ENCODE measurements at regions not wholly inside any gene's neighbourhood (a gene's known extent, or its start where the extent isn't known, plus 50 kb on each side); places are given as distances from the start of the nearest gene placed in this dataset.

DNA sequence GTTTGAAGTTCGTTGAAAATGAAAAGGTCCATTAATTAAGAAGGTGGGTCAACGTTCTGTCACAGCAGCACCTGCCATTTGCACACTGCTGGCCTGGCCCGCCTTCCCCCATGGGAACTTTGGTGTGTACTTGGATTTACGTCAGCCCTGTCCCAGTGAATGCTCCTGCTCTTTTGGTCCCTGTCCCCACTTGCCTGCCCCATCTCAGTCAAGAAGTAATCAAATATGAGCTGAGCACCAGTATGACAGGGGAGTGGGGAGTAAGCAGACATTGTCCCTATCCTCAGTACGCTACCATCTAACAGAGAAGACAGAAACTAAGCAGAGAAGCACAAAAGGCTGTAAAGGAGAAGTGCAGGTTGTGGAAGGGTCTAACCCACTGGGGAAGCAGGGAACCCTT lies 65.1 kb downstream of the SLC4A3 start:
- H3K27ac ChIP-seq = no peak overlapping the region
- TF ChIP-seq ZFX (IDR thresholded peaks at IDR 0.05; ENCODE audit: borderline replicate concordance) = no peak
- TF ChIP-seq, protein P1, sequence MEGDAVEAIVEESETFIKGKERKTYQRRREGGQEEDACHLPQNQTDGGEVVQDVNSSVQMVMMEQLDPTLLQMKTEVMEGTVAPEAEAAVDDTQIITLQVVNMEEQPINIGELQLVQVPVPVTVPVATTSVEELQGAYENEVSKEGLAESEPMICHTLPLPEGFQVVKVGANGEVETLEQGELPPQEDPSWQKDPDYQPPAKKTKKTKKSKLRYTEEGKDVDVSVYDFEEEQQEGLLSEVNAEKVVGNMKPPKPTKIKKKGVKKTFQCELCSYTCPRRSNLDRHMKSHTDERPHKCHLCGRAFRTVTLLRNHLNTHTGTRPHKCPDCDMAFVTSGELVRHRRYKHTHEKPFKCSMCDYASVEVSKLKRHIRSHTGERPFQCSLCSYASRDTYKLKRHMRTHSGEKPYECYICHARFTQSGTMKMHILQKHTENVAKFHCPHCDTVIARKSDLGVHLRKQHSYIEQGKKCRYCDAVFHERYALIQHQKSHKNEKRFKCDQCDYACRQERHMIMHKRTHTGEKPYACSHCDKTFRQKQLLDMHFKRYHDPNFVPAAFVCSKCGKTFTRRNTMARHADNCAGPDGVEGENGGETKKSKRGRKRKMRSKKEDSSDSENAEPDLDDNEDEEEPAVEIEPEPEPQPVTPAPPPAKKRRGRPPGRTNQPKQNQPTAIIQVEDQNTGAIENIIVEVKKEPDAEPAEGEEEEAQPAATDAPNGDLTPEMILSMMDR (IDR thresholded peaks at IDR 0.05) = no peak

DNA sequence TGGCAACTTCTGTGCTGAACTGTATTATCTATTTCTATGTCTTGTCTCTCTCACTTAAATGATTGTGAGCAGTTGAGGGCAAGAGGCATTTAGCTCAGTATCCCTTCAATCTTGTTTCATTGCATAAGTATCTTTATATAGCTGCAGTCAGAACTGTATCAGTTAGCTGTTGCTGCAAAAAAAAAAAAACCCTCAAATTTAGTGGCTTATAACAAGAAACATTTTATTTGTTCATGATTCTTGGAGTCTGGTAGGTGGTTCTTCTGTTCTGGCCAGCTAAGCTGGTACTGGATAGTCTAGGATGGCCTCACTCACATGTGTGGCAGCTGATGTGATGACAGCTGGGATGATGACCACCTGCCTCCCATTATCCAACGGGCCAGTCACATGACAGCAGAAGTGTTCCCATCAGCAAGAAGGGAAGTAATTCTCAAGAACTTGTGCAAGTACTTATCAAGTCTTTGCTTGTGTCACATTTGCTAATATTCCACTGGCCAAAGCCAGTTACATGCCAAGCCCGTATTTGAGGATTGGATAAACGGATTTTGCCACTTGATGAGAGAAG lies 67.8 kb downstream of the SLC4A3 start:
- no peak overlapping the region for H3K27ac ChIP-seq
- no peak for TF ChIP-seq ZFX (IDR thresholded peaks at IDR 0.05; ENCODE audit: borderline replicate concordance)
- TF ChIP-seq, protein P1 (IDR thresholded peaks at IDR 0.05) = no peak

DNA sequence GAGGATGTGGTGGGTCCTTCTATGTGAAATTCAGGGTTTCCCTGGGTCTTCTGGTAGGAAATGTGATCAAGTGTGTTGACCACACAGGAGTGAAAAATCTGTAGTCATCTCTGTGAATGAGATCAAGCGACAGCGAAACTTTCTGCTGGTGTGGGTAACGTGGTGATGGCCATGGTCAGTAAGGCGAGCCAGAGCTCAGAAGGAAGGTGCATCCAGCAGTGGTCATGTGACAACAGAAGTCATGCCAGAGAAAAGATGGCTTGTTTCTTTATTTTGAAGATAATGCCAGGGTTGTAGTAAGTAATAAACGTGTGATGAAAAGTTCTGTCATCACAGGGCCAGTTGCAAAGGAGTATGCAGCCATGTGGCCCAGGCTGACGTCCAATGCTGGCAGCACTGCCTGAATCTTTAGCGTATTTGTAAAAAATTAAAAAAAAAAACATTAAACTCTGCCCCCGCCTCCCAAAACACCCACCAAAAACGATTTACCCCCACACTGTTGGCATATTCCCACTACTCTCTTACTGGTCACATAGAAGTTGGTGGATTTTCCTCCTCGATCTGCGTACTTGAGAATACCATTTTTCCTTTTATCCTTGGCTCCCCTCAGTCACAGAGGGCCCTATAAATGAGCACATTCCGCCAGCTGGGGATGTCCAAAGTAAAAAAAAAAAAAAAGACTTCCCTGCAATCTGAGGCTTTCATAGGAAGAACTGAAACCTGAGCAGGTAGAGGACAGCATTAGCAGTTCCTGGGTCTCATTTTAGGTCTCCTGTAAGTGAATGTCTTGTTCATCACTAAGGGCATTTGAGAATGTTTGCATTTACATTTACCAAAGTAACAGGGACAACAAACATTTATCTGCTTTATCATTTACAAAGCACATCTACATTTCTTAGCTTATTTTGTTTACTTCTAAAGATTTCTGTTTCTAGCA lies 70.6 kb downstream of the SLC4A3 start:
- TF ChIP-seq, protein P1 (IDR thresholded peaks at IDR 0.05) = no peak
- TF ChIP-seq ZFX (IDR thresholded peaks at IDR 0.05; ENCODE audit: borderline replicate concordance) = no peak
- no peak overlapping the region for H3K27ac ChIP-seq

DNA sequence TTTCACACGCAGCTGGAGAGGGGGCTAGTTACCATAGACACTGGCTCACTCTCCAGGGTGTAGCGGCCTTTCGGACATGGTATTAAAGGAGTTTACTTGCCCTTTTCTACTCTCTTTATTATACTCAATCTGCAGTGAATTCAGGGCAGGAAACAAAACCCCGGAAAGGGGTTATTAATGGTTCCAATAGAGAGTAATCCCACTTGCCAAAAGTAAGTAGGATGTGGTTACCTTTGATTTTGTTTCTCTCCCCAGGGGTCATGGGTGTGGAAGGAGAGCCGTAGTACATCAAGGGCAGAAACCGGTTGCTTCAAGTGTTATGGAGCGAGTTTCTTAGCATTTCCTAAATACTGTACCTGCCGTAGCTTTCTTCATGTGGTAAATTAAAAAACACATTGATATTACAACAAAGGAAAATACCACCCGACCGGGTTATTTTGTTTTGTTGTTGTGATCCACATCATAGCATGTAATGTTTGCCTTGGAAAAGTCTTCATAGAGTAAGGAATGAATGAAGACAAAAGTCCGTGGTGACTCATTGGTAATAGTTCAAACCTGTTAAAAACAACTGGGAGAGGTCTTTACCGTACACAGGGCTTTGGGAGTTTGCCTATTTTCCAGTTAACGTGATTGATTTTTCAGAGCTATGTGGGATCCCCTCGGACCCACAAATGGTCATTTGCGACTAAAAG lies 71.5 kb downstream of the SLC4A3 start:
- TF ChIP-seq, protein P1 (IDR thresholded peaks at IDR 0.05) = no peak
- no peak for TF ChIP-seq ZFX (IDR thresholded peaks at IDR 0.05; ENCODE audit: borderline replicate concordance)
- no peak overlapping the region for H3K27ac ChIP-seq

DNA sequence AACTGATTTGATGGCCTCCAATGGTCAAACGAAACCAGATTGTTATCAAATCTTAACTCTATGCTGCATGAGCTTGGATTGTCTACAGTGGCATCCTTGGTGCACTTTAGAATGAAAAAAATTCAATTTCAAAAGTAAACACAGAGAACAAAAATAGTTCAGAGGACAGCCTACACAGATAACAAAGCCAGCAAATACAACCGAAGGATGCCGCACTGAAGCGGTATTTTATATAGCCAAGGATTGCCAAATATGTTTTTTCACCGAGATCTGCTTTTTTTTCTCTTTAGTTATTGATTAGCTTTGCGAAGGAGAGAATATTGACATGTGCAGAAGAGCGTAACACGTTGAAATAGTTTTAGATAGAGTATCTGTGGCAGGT lies 72.0 kb downstream of the SLC4A3 start:
- no peak overlapping the region for H3K27ac ChIP-seq

DNA sequence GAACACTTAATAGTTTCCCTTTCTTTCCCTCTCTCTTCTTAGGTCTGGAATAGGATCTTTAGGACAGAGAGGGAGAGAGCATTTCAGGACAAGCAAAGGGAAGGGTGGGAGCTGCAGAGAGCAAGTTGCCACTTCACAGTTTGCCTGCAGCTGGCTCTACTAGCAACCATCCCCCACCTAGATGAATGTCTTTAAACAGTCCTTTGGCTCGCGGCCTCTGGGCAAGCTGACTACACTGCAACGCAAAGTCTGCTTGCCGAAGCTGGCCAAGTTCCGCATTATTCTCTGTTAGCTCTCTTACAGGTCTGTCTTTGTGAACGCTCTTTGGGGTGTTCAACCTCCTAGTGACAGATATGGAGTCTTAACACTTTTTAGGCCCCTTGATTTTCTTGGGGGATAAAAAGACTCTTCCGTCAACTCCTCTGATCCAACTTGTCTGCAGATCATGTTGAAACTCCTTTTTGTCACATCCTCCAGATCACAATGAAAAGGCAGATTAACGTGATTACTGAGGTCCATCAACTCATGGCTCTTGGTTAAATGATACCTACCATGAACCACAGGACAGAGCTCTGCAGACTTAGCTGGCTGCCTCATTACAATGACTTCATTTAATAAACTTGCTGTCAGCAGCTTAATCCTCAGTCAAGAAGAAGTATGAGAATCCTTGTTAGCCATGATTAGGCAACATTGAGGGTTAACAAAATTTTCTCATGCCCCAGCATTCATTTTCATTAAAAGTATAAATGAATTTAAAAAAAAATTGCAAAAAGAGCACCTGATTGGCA lies 74.6 kb downstream of the SLC4A3 start:
- no peak overlapping the region for H3K27ac ChIP-seq
- TF ChIP-seq ZFX (IDR thresholded peaks at IDR 0.05; ENCODE audit: borderline replicate concordance) = no peak
- TF ChIP-seq, protein P1 (IDR thresholded peaks at IDR 0.05) = no peak

More for the DNA sequence above, 72.0 kb downstream of the SLC4A3 start:
- TF ChIP-seq, protein P1 (IDR thresholded peaks at IDR 0.05) = no peak
- TF ChIP-seq ZFX (IDR thresholded peaks at IDR 0.05; ENCODE audit: borderline replicate concordance) = no peak

Measured in 22Rv1 (cell line).